Peyer's patch (tissue), 4 donors: ENCODE measurements at regions not wholly inside any gene's neighbourhood (a gene's known extent, or its start where the extent isn't known, plus 50 kb on each side); places are given as distances from the start of the nearest gene placed in this dataset.

ENCODE experiments used
- DNase-seq, 3 donors: peaks; one replicate each; pipeline ENCODE4 v3.0.0-alpha.2; 2017 to 2019
- H3K27ac ChIP-seq, 4 donors: fragments of 200-600 bp; sonication (generic); one replicate each; pipeline ENCODE4 v1.5.1; 2016 to 2019
- H3K27me3 ChIP-seq, 2 donors: fragments of 200-600 bp; sonication (generic); one replicate each; pipeline ENCODE4 v1.5.1; 2019
- H3K36me3 ChIP-seq, 3 donors: fragments of 200-600 bp; sonication (generic); one replicate each; pipeline ENCODE4 v1.5.1; 2016 to 2019
- H3K4me1 ChIP-seq, 4 donors: fragments of 200-600 bp; sonication (generic); one replicate each; pipeline ENCODE4 v1.5.1; 2016 to 2019
- H3K4me3 ChIP-seq, 4 donors: fragments of 200-600 bp; sonication (generic); 1 replicate in 3 of 4; 2 replicates in 1 of 4; pipeline ENCODE4 v1.5.1; 2016 to 2019; ENCODE audit warnings: mild to moderate bottlenecking in 1 of 4
- H3K9me3 ChIP-seq, 4 donors: fragments of 200-600 bp; sonication (generic); one replicate each; pipeline ENCODE4 v1.5.1; 2016 to 2019; ENCODE audit warnings: mild to moderate bottlenecking in 1 of 4
- POLR2A ChIP-seq, 2 donors: fragments of 450-650 bp; IDR thresholded peaks; one replicate each; pipeline ENCODE4 v1.5.1; 2017; ENCODE audit warnings: antibody characterized with exemption in 2 of 2, mild to moderate bottlenecking in 2 of 2, moderate library complexity in 2 of 2
- TF ChIP-seq, protein P1 (sequence below), 6 experiments: fragments of 450-650 bp in 4 of 6; fragments of 200-600 bp in 2 of 6; sonication (generic) in 1 of 6; IDR thresholded peaks; one replicate each; pipeline ENCODE4 v1.5.1; 2017 to 2019; ENCODE audit warnings: antibody characterized with exemption in 6 of 6, mild to moderate bottlenecking in 3 of 6, moderate library complexity in 1 of 6

DNA sequence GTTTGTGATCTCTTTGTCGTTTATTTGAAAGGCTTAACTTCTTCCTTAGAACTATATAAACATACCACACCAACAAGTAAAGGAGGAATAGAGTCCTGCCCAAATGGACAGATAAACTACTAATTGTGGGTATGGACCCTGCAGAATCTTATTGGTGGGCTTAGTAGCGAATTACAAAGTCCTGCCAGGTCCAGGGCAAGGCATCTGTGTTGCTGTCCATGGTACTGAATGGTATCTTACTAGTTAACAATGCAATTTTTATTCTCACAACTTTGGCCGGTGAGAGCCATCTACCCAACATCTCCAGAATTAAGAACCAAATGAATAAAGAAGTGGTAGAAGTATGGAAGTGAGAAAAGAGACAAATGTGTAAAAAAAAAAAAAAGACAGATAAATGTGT, 1782.4 kb upstream of the WWC1 start:
- Histone ChIP-seq H3K27ac (no peak overlapping the region), H3K36me3 (no peaks in the 10 kb centered on the region), H3K9me3 (no peaks in the 10 kb centered on the region), H3K4me3 (no peak overlapping the region), H3K4me1 (no peaks in the 10 kb centered on the region), H3K27me3 (no peaks in the 10 kb centered on the region)
- no peak for TF ChIP-seq POLR2A (IDR thresholded peaks at IDR 0.05)
- TF ChIP-seq, protein P1, sequence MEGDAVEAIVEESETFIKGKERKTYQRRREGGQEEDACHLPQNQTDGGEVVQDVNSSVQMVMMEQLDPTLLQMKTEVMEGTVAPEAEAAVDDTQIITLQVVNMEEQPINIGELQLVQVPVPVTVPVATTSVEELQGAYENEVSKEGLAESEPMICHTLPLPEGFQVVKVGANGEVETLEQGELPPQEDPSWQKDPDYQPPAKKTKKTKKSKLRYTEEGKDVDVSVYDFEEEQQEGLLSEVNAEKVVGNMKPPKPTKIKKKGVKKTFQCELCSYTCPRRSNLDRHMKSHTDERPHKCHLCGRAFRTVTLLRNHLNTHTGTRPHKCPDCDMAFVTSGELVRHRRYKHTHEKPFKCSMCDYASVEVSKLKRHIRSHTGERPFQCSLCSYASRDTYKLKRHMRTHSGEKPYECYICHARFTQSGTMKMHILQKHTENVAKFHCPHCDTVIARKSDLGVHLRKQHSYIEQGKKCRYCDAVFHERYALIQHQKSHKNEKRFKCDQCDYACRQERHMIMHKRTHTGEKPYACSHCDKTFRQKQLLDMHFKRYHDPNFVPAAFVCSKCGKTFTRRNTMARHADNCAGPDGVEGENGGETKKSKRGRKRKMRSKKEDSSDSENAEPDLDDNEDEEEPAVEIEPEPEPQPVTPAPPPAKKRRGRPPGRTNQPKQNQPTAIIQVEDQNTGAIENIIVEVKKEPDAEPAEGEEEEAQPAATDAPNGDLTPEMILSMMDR (IDR thresholded peaks at IDR 0.05), result no peak
- no peak for DNase-seq

DNA sequence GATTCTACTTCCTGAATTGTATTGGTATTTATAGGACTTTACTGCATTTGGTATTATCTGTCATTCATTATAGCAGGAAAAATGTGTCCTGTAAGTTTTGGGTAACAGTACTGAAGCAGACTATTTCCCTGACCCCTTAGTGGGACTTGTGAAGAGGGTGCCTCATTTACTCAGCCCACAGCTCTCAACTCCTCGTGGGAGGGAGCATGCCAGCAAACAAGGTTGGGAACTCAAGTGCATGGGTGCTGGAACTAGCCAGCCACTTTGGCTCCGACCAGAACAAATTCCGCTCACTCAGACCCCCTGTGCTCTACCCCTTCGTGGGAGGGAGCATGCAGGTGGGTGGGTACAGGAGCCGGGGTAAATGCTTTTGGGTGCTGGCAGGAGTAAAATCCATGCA, 1773.5 kb upstream of the WWC1 start:
- DNase-seq, result no peak
- Histone ChIP-seq H3K27ac (no peak overlapping the region), H3K4me1 (no peaks in the 10 kb centered on the region), H3K9me3 (no peaks in the 10 kb centered on the region), H3K27me3 (no peaks in the 10 kb centered on the region), H3K4me3 (no peak overlapping the region), H3K36me3 (no peaks in the 10 kb centered on the region)
- TF ChIP-seq, protein P1 (IDR thresholded peaks at IDR 0.05), result no peak

DNA sequence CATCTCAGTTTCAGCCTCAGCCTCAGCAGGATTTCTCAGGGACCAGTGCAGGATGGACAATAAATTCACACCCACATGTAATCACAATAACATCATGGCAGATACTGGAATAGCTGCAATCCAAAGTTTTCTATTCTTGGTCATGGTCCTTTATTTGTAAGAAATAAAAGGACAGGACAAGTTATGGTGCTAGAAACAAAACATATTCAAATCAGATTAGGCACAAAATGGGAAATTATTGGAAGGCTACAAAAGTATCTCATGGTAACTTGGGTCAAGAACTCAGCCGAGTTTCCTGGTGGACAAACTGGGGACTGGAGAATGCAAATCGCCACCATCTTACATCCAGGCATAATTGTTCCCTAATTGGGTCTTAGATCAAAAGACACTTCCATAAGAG, 1768.2 kb upstream of the WWC1 start:
- Histone ChIP-seq H3K36me3 (no peaks in the 10 kb centered on the region), H3K27ac (no peak overlapping the region), H3K4me3 (no peak overlapping the region), H3K9me3 (no peaks in the 10 kb centered on the region), H3K4me1 (no peaks in the 10 kb centered on the region), H3K27me3 (no peaks in the 10 kb centered on the region)
- DNase-seq, result no peak
- TF ChIP-seq, protein P1 (IDR thresholded peaks at IDR 0.05), result no peak
- no peak for TF ChIP-seq POLR2A (IDR thresholded peaks at IDR 0.05)

DNA sequence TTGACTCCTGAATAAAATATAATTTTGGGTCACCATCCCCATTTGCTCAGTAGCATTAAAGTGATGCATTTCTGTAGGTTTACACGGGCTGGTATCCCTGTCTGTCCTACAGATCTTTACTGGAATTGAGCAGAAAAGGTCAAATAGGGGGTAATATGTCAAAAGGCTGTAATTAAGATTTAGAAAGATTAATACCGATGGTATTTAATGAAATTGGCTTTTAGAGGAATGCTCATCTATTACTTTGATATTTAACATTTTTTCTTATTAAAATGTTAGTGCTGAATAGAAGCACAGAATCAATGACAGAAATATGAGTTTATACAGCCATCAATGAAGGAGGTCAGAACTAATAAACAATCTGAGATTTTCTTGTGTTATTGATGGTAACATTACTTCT, 1762.2 kb upstream of the WWC1 start:
- Histone ChIP-seq H3K36me3 (no peaks in the 10 kb centered on the region), H3K9me3 (no peaks in the 10 kb centered on the region), H3K4me1 (no peaks in the 10 kb centered on the region), H3K27me3 (no peaks in the 10 kb centered on the region), H3K4me3 (no peak overlapping the region), H3K27ac (no peak overlapping the region)
- no peak for TF ChIP-seq POLR2A (IDR thresholded peaks at IDR 0.05)
- TF ChIP-seq, protein P1 (IDR thresholded peaks at IDR 0.05), result no peak
- DNase-seq, result no peak

DNA sequence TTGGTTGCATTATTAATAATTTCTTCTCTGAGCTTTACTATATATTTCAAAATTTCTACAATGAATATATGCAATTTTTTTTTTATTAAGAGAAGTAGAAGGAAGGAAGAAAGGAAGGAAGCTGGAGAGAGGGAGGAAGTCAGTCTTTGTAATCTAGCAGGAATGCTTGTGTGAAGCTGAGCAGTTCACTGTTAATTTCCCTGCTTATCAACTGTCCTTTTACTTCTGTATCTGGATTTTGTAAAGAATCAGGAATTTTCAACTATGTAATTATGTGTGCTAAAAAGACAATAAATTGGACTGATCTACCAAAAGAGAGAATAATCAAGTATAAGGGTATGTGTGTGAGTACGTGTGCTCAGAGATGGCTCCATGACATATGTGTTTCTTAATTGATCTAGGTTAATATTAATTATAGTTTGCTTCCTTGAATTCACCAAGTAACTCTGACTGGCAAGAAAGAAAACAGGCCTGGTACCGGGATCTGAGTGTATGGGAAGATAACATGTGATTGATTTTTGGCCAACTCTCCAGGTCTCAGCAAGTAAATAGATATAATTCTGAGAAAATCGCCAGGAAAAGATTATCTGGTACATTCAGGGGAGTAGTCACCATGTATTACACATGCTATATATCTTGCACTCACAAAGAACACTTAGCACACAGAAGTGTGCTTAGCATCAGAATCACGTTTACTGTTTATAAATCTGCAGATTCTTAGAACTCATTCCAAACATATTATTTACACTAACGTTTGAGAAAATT, 1758.8 kb upstream of the WWC1 start:
- TF ChIP-seq, protein P1 (IDR thresholded peaks at IDR 0.05), result no peak
- no peak for TF ChIP-seq POLR2A (IDR thresholded peaks at IDR 0.05)
- Histone ChIP-seq H3K27me3 (no peaks in the 10 kb centered on the region), H3K27ac (no peak overlapping the region), H3K36me3 (no peaks in the 10 kb centered on the region), H3K4me3 (no peak overlapping the region), H3K9me3 (no peaks in the 10 kb centered on the region), H3K4me1 (no peaks in the 10 kb centered on the region)
- DNase-seq, result no peak

DNA sequence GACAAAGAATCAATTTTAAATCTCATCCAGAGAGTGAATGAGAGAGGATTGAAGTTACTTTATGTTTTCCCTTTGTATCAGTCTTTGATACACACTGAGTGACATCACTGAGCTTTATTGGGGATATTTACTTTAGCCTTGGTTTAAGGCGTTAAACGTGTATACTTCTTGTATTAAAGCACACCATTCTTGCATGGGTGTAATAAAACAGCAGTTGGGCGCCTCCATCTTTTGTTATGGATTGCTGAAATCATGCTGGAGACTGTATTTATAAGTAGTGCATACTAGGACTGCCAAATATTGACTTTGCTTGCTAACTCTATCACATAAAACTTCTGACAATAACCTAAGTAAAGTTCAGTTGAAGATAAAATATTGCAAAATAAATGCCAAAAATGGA, 1755.8 kb upstream of the WWC1 start:
- Histone ChIP-seq H3K9me3 (no peaks in the 10 kb centered on the region), H3K27ac (no peak overlapping the region), H3K36me3 (no peaks in the 10 kb centered on the region), H3K4me1 (no peaks in the 10 kb centered on the region), H3K27me3 (no peaks in the 10 kb centered on the region), H3K4me3 (no peak overlapping the region)
- no peak for DNase-seq
- no peak for TF ChIP-seq POLR2A (IDR thresholded peaks at IDR 0.05)
- TF ChIP-seq, protein P1 (IDR thresholded peaks at IDR 0.05), result no peak
